ENCODE measurements at regions not wholly inside any gene's neighbourhood (a gene's known extent, or its start where the extent isn't known, plus 50 kb on each side); places are given as distances from the start of the nearest gene placed in this dataset.

DNA sequence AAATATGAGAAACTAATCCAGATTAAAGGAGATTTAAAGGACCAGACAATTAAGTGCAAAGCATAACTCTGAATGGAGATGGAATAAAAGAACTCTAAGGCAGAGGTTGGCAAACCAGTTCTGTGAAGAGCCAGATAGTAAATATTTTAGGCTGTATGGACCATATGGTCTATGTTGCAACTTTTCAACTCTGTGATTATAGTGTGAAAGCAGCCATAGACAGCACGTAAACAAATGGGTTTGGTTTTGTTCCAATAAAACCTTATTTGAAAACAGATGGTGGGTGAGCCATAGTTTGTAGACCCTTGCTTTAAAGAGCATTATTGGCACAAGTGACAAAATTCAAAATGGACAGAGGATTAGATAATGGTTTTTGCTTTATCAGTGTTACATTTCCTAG, 884.1 kb downstream of the CCSER2 start:
- Histone ChIP-seq H3K56ac (ENCODE audit: insufficient read length, low read depth, low read length) (no peak overlapping the region), H4K20me1 (ENCODE audit: control insufficient read depth, insufficient read depth, insufficient read length) (no peaks in the 10 kb centered on the region), H4K8ac (replicated peaks; ENCODE audit: insufficient read length, low read depth, low read length) (no peak overlapping the region), H3K79me1 (ENCODE audit: insufficient read depth, low read depth, low read length, poor library complexity, severe bottlenecking) (no peaks in the 10 kb centered on the region), H3K23ac (ENCODE audit: insufficient read length, low read depth, low read length) (no peak overlapping the region), H2BK15ac (ENCODE audit: low read depth, low read length) (no peak overlapping the region), H3K4ac (ENCODE audit: low read depth, low read length) (no peak overlapping the region), H3K9me3 (ENCODE audit: control insufficient read depth, low read depth, low read length) (no peaks in the 10 kb centered on the region), H3K18ac (ENCODE audit: insufficient read length, low read depth, low read length) (no peak overlapping the region), H3K9ac (ENCODE audit: extremely low read depth, insufficient read length, low read length) (no peak overlapping the region), H2BK12ac (ENCODE audit: insufficient read length, low read depth, low read length) (no peak overlapping the region), H4K5ac (ENCODE audit: insufficient read length, low read depth, low read length) (no peak overlapping the region), H3K4me1 (ENCODE audit: insufficient read depth, low read length) (no peaks in the 10 kb centered on the region), H2BK5ac (ENCODE audit: insufficient read length, low read length) (no peak overlapping the region), H3K4me2 (ENCODE audit: insufficient read depth, insufficient read length, low read length) (no peak overlapping the region), H2AK5ac (ENCODE audit: insufficient read length, low read length) (no peak overlapping the region), H3K79me2 (ENCODE audit: insufficient read depth, low read length) (no peaks in the 10 kb centered on the region), H4K91ac (ENCODE audit: insufficient read length, low read depth, low read length) (no peak overlapping the region), H3K14ac (ENCODE audit: insufficient read depth, low read length) (no peak overlapping the region), H3K27me3 (ENCODE audit: insufficient read depth, low read length) (no peaks in the 10 kb centered on the region), H3K23me2 (ENCODE audit: insufficient read length, low read depth, low read length, poor library complexity, severe bottlenecking) (no peaks in the 10 kb centered on the region), H3T11ph (ENCODE audit: low read length) (no peak overlapping the region), H2BK20ac (ENCODE audit: low read depth, low read length, poor library complexity, severe bottlenecking) (no peak overlapping the region), H2AFZ (ENCODE audit: low read length) (no peak overlapping the region), H2BK120ac (ENCODE audit: low read depth, low read length, poor library complexity, severe bottlenecking) (no peak overlapping the region), H3K27ac (ENCODE audit: insufficient read length, low read depth, low read length) (no peak overlapping the region)
- Mint-ChIP-seq H3K27me3 (ENCODE audit: low read depth) (no peaks in the 10 kb centered on the region), H3K4me1 (no peaks in the 10 kb centered on the region), H3K9me3 (peaks cover 0 to 1% of the 10 kb centered on the region in 2 experiments; a peak in 1 of 5 replicates), H3K4me3 (no peak overlapping the region), H3K36me3 (ENCODE audit: insufficient read depth in 1 of 3, low read depth in 3 of 3) (no peaks in the 10 kb centered on the region), H3K27ac (no peak overlapping the region)
- DNase-seq = no peak
- TF ChIP-seq, protein P1, sequence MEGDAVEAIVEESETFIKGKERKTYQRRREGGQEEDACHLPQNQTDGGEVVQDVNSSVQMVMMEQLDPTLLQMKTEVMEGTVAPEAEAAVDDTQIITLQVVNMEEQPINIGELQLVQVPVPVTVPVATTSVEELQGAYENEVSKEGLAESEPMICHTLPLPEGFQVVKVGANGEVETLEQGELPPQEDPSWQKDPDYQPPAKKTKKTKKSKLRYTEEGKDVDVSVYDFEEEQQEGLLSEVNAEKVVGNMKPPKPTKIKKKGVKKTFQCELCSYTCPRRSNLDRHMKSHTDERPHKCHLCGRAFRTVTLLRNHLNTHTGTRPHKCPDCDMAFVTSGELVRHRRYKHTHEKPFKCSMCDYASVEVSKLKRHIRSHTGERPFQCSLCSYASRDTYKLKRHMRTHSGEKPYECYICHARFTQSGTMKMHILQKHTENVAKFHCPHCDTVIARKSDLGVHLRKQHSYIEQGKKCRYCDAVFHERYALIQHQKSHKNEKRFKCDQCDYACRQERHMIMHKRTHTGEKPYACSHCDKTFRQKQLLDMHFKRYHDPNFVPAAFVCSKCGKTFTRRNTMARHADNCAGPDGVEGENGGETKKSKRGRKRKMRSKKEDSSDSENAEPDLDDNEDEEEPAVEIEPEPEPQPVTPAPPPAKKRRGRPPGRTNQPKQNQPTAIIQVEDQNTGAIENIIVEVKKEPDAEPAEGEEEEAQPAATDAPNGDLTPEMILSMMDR (conservative IDR thresholded peaks at IDR 0.05) = no peak
- no CpG with 5 or more reads among the region's 1 CpG for WGBS (ENCODE audit: extremely low coverage, insufficient read length, low lambda C conversion rate)

All from H9 (cell line).